Mucosa of gallbladder (tissue), 1 donor: ENCODE measurements at regions not wholly inside any gene's neighbourhood (a gene's known extent, or its start where the extent isn't known, plus 50 kb on each side); places are given as distances from the start of the nearest gene placed in this dataset.

Experiments
- DNase-seq: peaks from one replicate; pipeline ENCODE4 v3.0.0-alpha.2; 2020; ENCODE audit warnings: low spot score
- donor health status: DM: no; HTN: no; CAD: no.

- DNase-seq, result no peak
Observed at GRCh38 chr12:38977132-38977531, 71.7 kb upstream of the CPNE8 start.

GRCh38 chr12:38969706-38970105, 64.3 kb upstream of the CPNE8 start:
- DNase-seq, result no peak

- DNase-seq, result no peak
Observed at GRCh38 chr12:38961683-38962082, 56.3 kb upstream of the CPNE8 start.

GRCh38 chr12:38961012-38961411, 55.6 kb upstream of the CPNE8 start:
- no peak for DNase-seq

GRCh38 chr12:38956337-38956736, 50.9 kb upstream of the CPNE8 start:
- no peak for DNase-seq
